Activated T-cell treated with anti-CD3 and anti-CD28 coated beads for 4 hours (primary cell): ENCODE measurements at regions not wholly inside any gene's neighbourhood (a gene's known extent, or its start where the extent isn't known, plus 50 kb on each side); places are given as distances from the start of the nearest gene placed in this dataset.
A peak's percentile ranks its signal among the peaks of the same experiment; 100 is the strongest.

ENCODE experiments used
- DNase-seq: peaks from one replicate; pipeline ENCODE4 v3.0.0-alpha.2; 2020

- no peak for DNase-seq
These were observed 219.9 kb upstream of the BRINP1 start for GRCh38 chr9:119588874-119589744.

GRCh38 chr9:119577881-119578280, 208.6 kb upstream of the BRINP1 start:
- no peak for DNase-seq

GRCh38 chr9:119559986-119560385, 190.8 kb upstream of the BRINP1 start:
- DNase-seq = no peak

GRCh38 chr9:119559056-119559455, 189.8 kb upstream of the BRINP1 start:
- DNase-seq = no peak

GRCh38 chr9:119556129-119556875, 187.1 kb upstream of the BRINP1 start:
- DNase-seq = peak; percentile 0

GRCh38 chr9:119544492-119544891, 175.3 kb upstream of the BRINP1 start:
- no peak for DNase-seq

- DNase-seq = no peak
These were observed 167.9 kb upstream of the BRINP1 start for GRCh38 chr9:119537138-119537537.

- DNase-seq = no peak
These were observed 164.3 kb upstream of the BRINP1 start for GRCh38 chr9:119533504-119533903.

GRCh38 chr9:119526698-119527097, 157.5 kb upstream of the BRINP1 start:
- no peak for DNase-seq

- DNase-seq = no peak
These were observed 154.3 kb upstream of the BRINP1 start for GRCh38 chr9:119523508-119523907.

- no peak for DNase-seq
These were observed 153.1 kb upstream of the BRINP1 start for GRCh38 chr9:119522381-119522780.

- DNase-seq = no peak
These were observed 140.2 kb upstream of the BRINP1 start for GRCh38 chr9:119509291-119509905.

- no peak for DNase-seq
These were observed 132.1 kb upstream of the BRINP1 start for GRCh38 chr9:119501374-119501773.

GRCh38 chr9:119500072-119500771, 131.0 kb upstream of the BRINP1 start:
- no peak for DNase-seq

- no peak for DNase-seq
These were observed 118.0 kb upstream of the BRINP1 start for GRCh38 chr9:119487118-119487827.

GRCh38 chr9:119483153-119483552, 113.9 kb upstream of the BRINP1 start:
- DNase-seq = no peak

- DNase-seq = no peak
These were observed 108.0 kb upstream of the BRINP1 start for GRCh38 chr9:119477197-119477596.

GRCh38 chr9:119458068-119458467, 88.8 kb upstream of the BRINP1 start:
- no peak for DNase-seq

GRCh38 chr9:119453980-119454379, 84.7 kb upstream of the BRINP1 start:
- no peak for DNase-seq

GRCh38 chr9:119453490-119453911, 84.3 kb upstream of the BRINP1 start:
- DNase-seq = no peak

GRCh38 chr9:119451426-119451825, 82.2 kb upstream of the BRINP1 start:
- DNase-seq = no peak

GRCh38 chr9:119443179-119443578, 73.9 kb upstream of the BRINP1 start:
- no peak for DNase-seq
